NCI-H748 (cell line): ENCODE measurements at regions not wholly inside any gene's neighbourhood (a gene's known extent, or its start where the extent isn't known, plus 50 kb on each side); places are given as distances from the start of the nearest gene placed in this dataset.
A peak's percentile ranks its signal among the peaks of the same experiment; 100 is the strongest.

ENCODE experiments used
- DNase-seq: peaks from one replicate; lab custom pipeline; 2025; ENCODE audit not compliant: unreplicated experiment; lab: John Stamatoyannopoulos, UW

GRCh38 chr17:77426676-77427386, 286.1 kb downstream of the SEC14L1 start:
- no peak for DNase-seq

DNA sequence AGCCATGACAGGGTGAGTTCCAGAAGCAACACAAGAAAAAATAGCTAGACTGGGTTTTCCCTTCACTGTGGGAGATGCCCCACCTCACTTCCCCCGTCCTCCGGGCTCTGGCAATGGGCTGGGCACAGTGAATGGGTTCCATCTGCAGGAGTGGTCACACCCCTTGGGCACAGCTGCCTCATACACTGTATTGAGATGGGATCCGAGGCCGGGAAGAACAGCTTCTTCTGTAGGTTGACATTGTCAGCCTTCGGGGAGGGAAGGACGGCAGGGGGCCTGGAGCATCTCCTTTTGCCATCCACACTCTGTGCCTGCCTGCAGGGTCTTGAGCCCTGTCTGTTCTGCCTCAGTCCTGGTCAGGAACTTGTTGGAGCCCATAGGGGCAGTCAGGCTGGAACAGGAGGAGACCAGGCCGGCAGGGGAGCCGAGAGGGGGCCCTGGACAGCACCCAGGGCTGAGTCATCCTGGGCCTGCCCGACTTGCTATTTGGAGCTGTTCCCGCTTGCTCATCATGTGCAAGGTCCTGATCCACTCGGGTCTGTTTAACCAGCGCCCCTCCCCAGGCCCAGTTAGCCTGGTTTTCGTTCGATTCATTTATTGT, 286.7 kb downstream of the SEC14L1 start:
- no peak for DNase-seq

DNA sequence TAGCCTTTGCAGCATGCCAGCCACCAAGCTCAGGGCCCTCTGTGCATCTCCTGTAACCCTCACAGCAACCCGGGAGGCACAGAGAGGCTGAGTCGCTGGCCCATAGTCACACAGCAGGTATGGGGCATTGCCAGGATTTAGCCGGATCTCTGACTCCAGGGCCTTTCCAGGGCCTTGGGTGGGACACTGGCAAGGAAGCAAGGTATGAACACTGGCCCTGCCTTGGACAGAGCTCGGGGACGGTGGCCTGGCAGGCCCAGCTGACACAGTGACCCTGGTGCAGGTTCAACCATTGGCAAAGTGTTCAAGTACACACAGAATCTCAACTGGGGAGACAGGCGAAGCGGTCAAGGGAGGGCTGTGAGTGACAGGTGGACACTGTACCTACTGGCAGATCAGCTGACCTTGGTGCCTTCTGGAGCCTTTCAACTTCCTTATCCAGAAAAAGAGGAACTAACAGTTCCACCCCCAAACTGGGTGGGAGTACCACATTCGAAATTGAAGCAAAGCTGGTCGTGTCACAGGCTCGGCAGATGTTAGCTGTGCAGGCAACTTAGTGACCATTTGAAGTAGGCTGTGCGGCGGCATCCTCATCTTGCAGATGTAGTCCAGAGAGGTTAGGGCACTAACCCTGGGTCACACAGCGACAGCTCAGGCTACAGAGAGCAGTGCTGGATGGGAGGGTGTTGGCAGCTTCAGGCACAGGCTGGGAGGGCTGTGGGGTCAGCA, 287.4 kb downstream of the SEC14L1 start:
- DNase-seq: no peak

GRCh38 chr17:77428749-77429368, 288.1 kb downstream of the SEC14L1 start:
- DNase-seq: no peak

DNA sequence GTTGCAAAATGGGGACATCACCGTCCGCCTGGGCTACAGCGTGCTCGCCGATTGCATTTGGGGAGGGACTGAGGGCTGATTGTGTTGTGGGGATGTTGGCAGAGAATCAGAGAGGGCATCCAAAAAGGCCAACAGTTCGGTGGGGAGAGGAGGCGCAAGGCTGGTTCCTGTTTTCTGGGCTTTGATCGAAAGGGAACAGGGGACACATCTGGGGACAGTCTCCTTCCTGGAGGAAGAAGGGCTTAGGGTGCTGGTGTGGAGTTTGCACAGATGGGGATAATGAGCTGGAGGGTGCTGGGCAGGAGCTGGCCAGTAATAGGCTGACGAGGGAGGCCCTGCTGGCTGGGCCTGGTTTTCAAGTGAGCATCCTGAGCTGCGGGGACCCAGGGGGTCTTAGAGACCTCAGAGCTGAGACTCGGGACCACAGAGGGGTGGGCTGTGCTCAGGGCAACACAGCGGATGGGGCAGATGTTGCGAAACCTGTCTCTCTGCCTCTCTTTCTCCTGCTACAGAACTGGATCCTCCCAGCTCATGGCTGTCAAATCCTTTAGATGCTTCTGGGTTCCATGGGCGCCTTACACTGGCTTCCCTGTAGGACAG, 288.7 kb downstream of the SEC14L1 start:
- DNase-seq: no peak

DNA sequence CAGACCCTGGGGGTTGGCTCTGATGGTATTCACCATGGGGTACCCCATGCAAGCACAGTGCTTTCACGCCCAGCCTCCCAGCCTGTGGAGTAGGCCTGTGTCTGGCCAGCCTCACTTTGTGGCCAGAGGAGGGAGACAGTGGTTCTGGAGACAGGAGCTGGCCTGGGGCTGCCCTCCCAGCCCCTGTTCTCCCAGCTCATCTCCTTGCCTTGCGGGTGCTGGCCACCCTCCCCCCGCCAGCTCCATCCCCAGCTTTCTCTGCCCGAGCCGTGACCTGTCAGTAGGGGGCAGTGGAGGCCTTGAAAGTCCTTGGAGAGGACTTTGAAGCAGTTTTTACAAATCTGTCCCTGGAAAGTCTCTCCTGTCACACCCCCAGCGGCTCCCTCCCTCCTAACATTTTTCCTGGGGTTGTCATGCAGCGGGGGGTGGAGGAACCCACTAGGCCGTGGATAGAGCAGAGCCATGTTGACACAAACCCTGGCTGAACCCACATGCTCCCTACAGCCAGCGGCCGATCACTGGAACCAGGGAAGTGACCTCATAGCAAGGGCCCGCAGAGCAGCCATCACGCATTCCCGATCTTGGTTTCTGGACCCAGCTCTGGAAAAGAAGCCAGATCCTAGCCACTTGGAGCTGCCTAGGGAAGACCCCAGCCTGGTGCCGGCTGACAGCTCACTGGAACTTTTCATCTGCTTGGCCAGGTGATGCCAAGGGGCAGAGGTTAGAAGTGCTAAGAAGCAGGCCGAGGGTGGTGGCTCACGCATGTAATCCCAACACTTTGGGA, 289.4 kb downstream of the SEC14L1 start:
- DNase-seq: peak; percentile 9

DNA sequence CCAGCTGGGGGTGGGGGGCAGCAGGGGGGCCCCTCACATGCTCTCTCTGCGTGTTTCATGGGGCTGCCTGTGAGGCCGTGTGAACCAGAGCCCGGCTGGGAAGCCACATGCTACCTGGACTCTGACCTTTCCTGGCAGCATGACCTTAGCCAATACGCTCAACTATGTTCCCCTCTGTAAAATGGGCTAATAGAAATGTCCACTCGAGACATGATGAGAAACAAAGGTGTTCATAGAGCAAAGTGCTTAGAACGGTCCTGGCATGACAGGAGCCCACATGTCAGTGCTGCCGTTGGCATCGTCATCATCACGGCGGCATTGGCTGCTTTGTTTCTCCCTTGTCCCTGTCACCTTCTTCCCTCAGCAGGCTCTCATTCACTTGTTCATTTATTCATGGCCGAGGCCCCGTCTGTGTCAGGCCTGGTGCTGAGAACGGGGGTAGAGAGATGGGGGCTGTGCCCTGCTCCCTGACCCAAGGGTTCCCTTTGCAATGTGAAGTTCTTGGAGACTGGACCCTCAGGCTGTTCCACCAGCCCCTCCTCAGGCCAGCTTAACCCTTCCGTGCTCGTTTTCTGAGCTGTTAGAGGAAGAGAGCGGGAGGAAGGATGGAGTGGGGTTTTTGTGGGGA, 291.4 kb downstream of the SEC14L1 start:
- DNase-seq: no peak

GRCh38 chr17:77432742-77433141, 292.0 kb downstream of the SEC14L1 start:
- DNase-seq: no peak

GRCh38 chr17:77433385-77434135, 292.8 kb downstream of the SEC14L1 start:
- no peak for DNase-seq

- no peak for DNase-seq
Measured at GRCh38 chr17:77434136-77435114, 293.7 kb downstream of the SEC14L1 start.

DNA sequence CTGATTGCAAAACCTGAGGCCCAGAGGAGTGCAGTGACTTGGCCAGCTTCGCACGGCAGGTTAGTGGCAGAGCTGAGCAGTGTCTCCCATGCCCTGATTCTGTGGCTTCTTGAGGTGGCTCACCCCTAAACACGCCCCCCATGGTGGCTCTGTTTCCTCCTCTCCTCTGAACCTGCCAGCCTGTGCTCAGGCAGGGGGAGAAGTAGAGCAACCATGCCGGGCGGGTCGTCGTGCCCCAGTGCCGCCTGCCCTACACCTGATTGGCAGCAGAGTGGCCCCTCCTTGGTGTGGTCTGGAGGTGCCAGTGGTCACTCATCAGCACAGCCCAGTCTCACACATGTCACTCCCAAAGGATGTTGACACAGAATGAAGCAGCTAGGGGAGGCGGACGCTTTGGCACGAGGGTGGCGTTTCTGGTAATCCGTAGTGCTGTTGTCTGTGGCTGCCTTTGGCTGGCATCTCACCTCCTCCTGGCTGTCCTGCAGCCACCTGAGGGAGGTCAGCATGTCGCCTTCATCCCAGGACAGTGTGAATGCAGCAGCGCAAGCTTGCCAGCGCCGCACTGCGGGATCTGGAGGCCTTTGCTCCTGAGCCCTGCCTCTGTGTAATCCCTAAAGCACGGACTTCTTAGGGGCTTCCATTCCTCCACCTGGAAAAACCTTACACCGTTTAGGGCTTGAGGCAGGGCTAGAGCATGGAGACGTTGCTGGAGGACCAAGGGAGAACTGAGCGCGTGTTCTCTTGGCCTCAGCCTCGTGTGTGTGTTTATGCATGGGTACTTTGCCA, 294.7 kb downstream of the SEC14L1 start:
- DNase-seq: no peak

GRCh38 chr17:77436058-77436442, 295.3 kb downstream of the SEC14L1 start:
- no peak for DNase-seq

DNA sequence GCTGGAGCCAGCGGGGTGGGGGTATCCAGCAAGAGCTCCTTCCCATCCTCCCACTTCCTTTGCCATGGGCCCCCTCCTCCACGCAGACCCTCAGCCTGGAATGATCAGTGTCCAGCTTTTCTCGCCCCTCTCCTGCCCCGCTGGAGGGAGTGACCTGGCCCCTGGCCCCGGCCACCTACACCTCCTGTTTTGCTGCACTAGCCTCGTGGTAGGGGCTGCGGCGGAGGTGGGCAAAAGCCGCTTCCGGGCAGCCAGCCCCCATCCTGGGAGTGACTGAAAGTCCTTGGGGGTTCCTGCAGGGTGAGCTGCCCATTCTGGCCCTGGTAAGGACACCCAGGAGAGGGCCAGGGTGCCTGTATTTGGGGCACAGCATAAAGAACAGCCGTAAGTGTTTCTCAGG, 295.7 kb downstream of the SEC14L1 start:
- DNase-seq: no peak

DNA sequence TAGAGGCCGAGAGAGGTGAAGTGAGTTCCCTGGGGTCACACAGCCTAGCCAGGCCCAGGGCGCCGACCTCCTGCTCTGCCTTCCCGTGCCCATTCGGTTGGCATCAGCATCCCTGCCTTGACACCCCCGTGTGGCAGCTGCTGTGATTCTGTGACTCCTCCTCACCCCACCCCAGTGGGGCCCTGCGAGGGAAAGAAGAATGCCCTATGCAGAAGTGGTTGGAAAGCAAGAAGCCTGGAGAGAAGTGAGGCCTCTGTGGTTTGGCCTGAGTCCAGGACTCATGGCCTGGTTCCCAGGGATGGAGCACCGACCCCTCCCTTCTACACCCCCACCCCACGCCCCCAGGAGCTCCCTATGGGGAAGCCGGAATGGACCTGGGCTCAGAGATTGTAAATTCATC, 296.2 kb downstream of the SEC14L1 start:
- no peak for DNase-seq

DNA sequence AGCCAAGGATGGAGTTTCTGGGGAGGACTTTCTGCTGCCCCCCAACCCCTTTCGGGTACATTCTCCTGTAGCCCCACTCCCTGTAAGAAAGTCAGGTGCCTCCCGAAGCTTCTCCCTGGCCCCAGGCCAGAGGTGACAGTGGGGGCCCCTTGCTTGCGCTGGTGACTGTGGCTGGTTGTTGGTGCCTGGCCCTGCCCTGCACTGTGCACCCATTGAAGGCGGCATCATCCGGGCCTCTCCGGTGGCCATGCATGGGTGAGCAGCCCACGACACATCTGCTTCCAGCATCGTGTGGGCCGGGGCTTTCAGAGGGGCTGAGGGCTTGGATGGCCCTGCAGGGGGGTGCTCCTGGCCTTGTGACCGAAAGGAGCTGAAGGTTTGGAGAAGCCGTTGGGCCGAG, 297.0 kb downstream of the SEC14L1 start:
- no peak for DNase-seq

GRCh38 chr17:77438241-77439188, 297.7 kb downstream of the SEC14L1 start:
- DNase-seq: no peak
